H1 (cell line): ENCODE measurements at regions not wholly inside any gene's neighbourhood (a gene's known extent, or its start where the extent isn't known, plus 50 kb on each side); places are given as distances from the start of the nearest gene placed in this dataset.

Source experiments
- CTCF ChIA-PET: fragments of 300-600 bp; sonication (Branson Sonifier 250); formaldehyde crosslinking; loops from one replicate; lab custom pipeline; 2021; ENCODE audit not compliant: partially characterized antibody; lab: Charles Lee
- POLR2A ChIA-PET: fragments of 300-600 bp; sonication (Branson Sonifier 250); formaldehyde crosslinking; loops from one replicate; lab custom pipeline; 2021; ENCODE audit warnings: inconsistent platforms; ENCODE audit not compliant: partially characterized antibody; lab: Charles Lee
- DNase-seq, 2 experiments: peaks; one replicate each; pipeline versions ENCODE4 v3.0.0 to v3.0.0-alpha.2; 2010 to 2022; ENCODE audit warnings: low spot score in 2 of 2, low read depth in 1 of 2, mixed read lengths in 1 of 2
- FAIRE-seq: peaks from 2 replicates; lab custom pipeline; 2011; peaks lifted over from hg19 to GRCh38; lab: Jason Lieb, UNC
- H2AFZ ChIP-seq: 2 replicates; pipeline ENCODE4 v1.8.1; 2012; ENCODE audit warnings: low read length, inconsistent platforms
- H2AK5ac ChIP-seq: 2 replicates; pipeline ENCODE4 v1.6.1; 2013; ENCODE audit warnings: low read depth, low read length
- H2BK120ac ChIP-seq: replicated peaks from 2 replicates; pipeline ENCODE3; 2013; ENCODE audit warnings: low read depth, low read length, inconsistent platforms
- H2BK12ac ChIP-seq: 2 replicates; pipeline ENCODE4 v1.6.1; 2013; ENCODE audit warnings: low read depth, low read length
- H2BK15ac ChIP-seq: 2 replicates; pipeline ENCODE4 v1.6.1; 2013; ENCODE audit warnings: low read length
- H2BK20ac ChIP-seq: 2 replicates; pipeline ENCODE4 v1.6.1; 2013; ENCODE audit warnings: low read length
- H2BK5ac ChIP-seq: 2 replicates; pipeline ENCODE4 v1.6.1; 2013; ENCODE audit warnings: low read depth, low read length
- H3K14ac ChIP-seq: 2 replicates; pipeline ENCODE4 v1.6.1; 2013; ENCODE audit warnings: inconsistent platforms; ENCODE audit not compliant: insufficient read length
- H3K18ac ChIP-seq: 2 replicates; pipeline ENCODE4 v1.6.1; 2013; ENCODE audit warnings: low read length; ENCODE audit errors: extremely low read depth
- H3K23ac ChIP-seq: 2 replicates; pipeline ENCODE4 v1.6.1; 2013; ENCODE audit warnings: inconsistent platforms; ENCODE audit not compliant: insufficient read length
- H3K23me2 ChIP-seq: 2 replicates; pipeline ENCODE4 v1.6.1; 2013; ENCODE audit warnings: low read depth, low read length
- H3K27ac ChIP-seq: 2 replicates; pipeline ENCODE4 v1.6.1; 2011; ENCODE audit warnings: low read depth, low read length, inconsistent platforms
- H3K27me3 ChIP-seq, 4 experiments: replicated peaks in 1 of 4; 1 replicate in 1 of 4; 2 replicates in 3 of 4; pipeline versions ENCODE4 v1.6.1 to v1.8.1; 2011 to 2013; ENCODE audit warnings: low read length in 3 of 4, mild to moderate bottlenecking in 3 of 4, inconsistent platforms in 2 of 4, mixed read lengths in 2 of 4, moderate library complexity in 1 of 4; ENCODE audit not compliant: control insufficient read depth in 3 of 4, insufficient read depth in 3 of 4; ENCODE audit errors: extremely low read depth in 1 of 4
- H3K36me3 ChIP-seq, 4 experiments: 2 replicates each; pipeline versions ENCODE4 v1.6.1 to v1.8.1; 2011 to 2013; ENCODE audit warnings: mild to moderate bottlenecking in 4 of 4, low read length in 3 of 4, moderate library complexity in 2 of 4, control low read depth in 1 of 4, inconsistent platforms in 1 of 4; ENCODE audit not compliant: insufficient read depth in 4 of 4, control insufficient read depth in 2 of 4
- H3K4ac ChIP-seq: replicated peaks from 2 replicates; pipeline ENCODE3; 2013; ENCODE audit warnings: low read length, low read depth, mixed read lengths, inconsistent platforms; ENCODE audit not compliant: insufficient read length
- H3K4me1 ChIP-seq, 4 experiments: replicated peaks in 1 of 4; 1 replicate in 1 of 4; 2 replicates in 3 of 4; pipeline versions ENCODE4 v1.6.1 to v1.8.1; 2011 to 2013; ENCODE audit warnings: low read length in 3 of 4, inconsistent platforms in 2 of 4, mixed read lengths in 1 of 4; ENCODE audit not compliant: insufficient read depth in 4 of 4, control insufficient read depth in 3 of 4
- H3K4me2 ChIP-seq, 2 experiments: 2 replicates each; pipeline versions ENCODE4 v1.6.1 to v1.8.1; 2011 to 2013; ENCODE audit warnings: low read depth in 2 of 2, low read length in 2 of 2, control low read depth in 1 of 2, inconsistent platforms in 1 of 2, mild to moderate bottlenecking in 1 of 2; ENCODE audit not compliant: insufficient read depth in 1 of 2
- H3K4me3 ChIP-seq, 4 experiments: fragments of 200-600, 300-600 bp in 1 of 4; sonication (generic), shearing (Covaris generic), sonication (Bioruptor Twin) in 1 of 4; 2 replicates each; pipeline versions ENCODE4 v1.5.1 to v1.8.1; 2011 to 2016; ENCODE audit warnings: low read length in 4 of 4, low read depth in 3 of 4, control low read depth in 2 of 4, inconsistent platforms in 2 of 4, mild to moderate bottlenecking in 2 of 4, mixed read lengths in 1 of 4, moderate library complexity in 1 of 4; ENCODE audit not compliant: insufficient read depth in 2 of 4; ENCODE audit errors: extremely low read depth in 1 of 4
- H3K56ac ChIP-seq: replicated peaks from 2 replicates; pipeline ENCODE3; 2013; ENCODE audit warnings: low read depth, mild to moderate bottlenecking, mixed read lengths, low read length, inconsistent platforms; ENCODE audit not compliant: insufficient read length
- H3K79me1 ChIP-seq: 2 replicates; pipeline ENCODE4 v1.6.1; 2013; ENCODE audit warnings: low read depth, low read length, control low read depth
- H3K79me2 ChIP-seq, 2 experiments: 2 replicates each; pipeline versions ENCODE4 v1.6.1 to v1.8.1; 2012 to 2013; ENCODE audit warnings: low read length in 2 of 2, mild to moderate bottlenecking in 2 of 2, inconsistent platforms in 1 of 2; ENCODE audit not compliant: insufficient read depth in 2 of 2, control insufficient read depth in 1 of 2
- H3K9ac ChIP-seq, 4 experiments: replicated peaks in 1 of 4; 1 replicate in 1 of 4; 2 replicates in 3 of 4; pipeline versions ENCODE4 v1.6.1 to v1.8.1; 2011 to 2013; ENCODE audit warnings: low read depth in 3 of 4, low read length in 3 of 4, control low read depth in 2 of 4, mild to moderate bottlenecking in 2 of 4, moderate library complexity in 2 of 4, inconsistent platforms in 1 of 4; ENCODE audit errors: extremely low read depth in 1 of 4
- H3K9me3 ChIP-seq, 2 experiments: 2 replicates each; pipeline versions ENCODE4 v1.6.1 to v1.8.1; 2012 to 2013; ENCODE audit warnings: mild to moderate bottlenecking in 2 of 2, moderate library complexity in 2 of 2, control low read depth in 1 of 2, inconsistent platforms in 1 of 2, low read depth in 1 of 2, low read length in 1 of 2, mixed read lengths in 1 of 2; ENCODE audit not compliant: insufficient read depth in 2 of 2
- H4K20me1 ChIP-seq, 2 experiments: replicated peaks in 1 of 2; 2 replicates each; pipeline versions ENCODE3 to v1.8.1; 2011 to 2013; ENCODE audit warnings: inconsistent platforms in 2 of 2, low read length in 2 of 2, mild to moderate bottlenecking in 1 of 2; ENCODE audit not compliant: insufficient read depth in 2 of 2, control insufficient read depth in 1 of 2
- H4K5ac ChIP-seq: 2 replicates; pipeline ENCODE4 v1.6.1; 2013; ENCODE audit warnings: low read length, low read depth, mixed read lengths, inconsistent platforms; ENCODE audit not compliant: insufficient read length
- H4K8ac ChIP-seq: 2 replicates; pipeline ENCODE4 v1.8.0; 2013; ENCODE audit warnings: mild to moderate bottlenecking, moderate library complexity, low read length, inconsistent platforms; ENCODE audit not compliant: insufficient read depth; ENCODE audit errors: extremely low read depth
- H4K91ac ChIP-seq: replicated peaks from 2 replicates; pipeline ENCODE3; 2013; ENCODE audit warnings: low read length, mixed read lengths, inconsistent platforms; ENCODE audit not compliant: insufficient read length
- EP300 ChIP-seq, 2 experiments: IDR thresholded peaks; 1 replicate in 1 of 2; 2 replicates in 1 of 2; pipeline ENCODE4 v1.6.1; 2011 to 2012; ENCODE audit warnings: low read depth in 2 of 2, low read length in 2 of 2, mild to moderate bottlenecking in 2 of 2, borderline replicate concordance in 1 of 2, inconsistent platforms in 1 of 2, moderate library complexity in 1 of 2
- JUN ChIP-seq: IDR thresholded peaks from 2 replicates; pipeline ENCODE4 v1.6.1; 2011; ENCODE audit warnings: low read depth, mild to moderate bottlenecking, improper control_type of control experiment, low read length
- RAD21 ChIP-seq, 2 experiments: IDR thresholded peaks in 1 of 2; conservative IDR thresholded peaks in 1 of 2; 2 replicates each; pipeline ENCODE4 v1.6.1; 2011; ENCODE audit warnings: low read depth in 2 of 2, low read length in 2 of 2, improper control_type of control experiment in 1 of 2, inconsistent platforms in 1 of 2, mild to moderate bottlenecking in 1 of 2, moderate library complexity in 1 of 2
- RXRA ChIP-seq: IDR thresholded peaks from 2 replicates; pipeline ENCODE4 v1.6.1; 2011; ENCODE audit warnings: low read depth, mild to moderate bottlenecking, low read length, moderate library complexity; ENCODE audit not compliant: insufficient read depth
- TAF1 ChIP-seq: IDR thresholded peaks from 2 replicates; pipeline ENCODE4 v1.6.1; 2011; ENCODE audit warnings: mild to moderate bottlenecking, low read depth, low read length
- WGBS, 2 experiments: shearing (Covaris generic) in 1 of 2; methylation state at CpG; one replicate each; pipeline versions ENCODE4 v1.1.6 to v1.1.7; 2013 to 2015; ENCODE audit warnings: low lambda C conversion rate in 2 of 2, mixed read lengths in 2 of 2, inconsistent platforms in 1 of 2, low coverage in 1 of 2, missing lambda C conversion rate in 1 of 2; ENCODE audit not compliant: insufficient replicate concordance in 2 of 2, insufficient coverage in 1 of 2, insufficient read length in 1 of 2; ENCODE audit errors: extremely low coverage in 1 of 2, missing lambda C conversion rate in 1 of 2; 5-methylcytosine and 5-hydroxymethylcytosine counted together
- TF ChIP-seq, protein P1 (sequence below), 3 experiments: IDR thresholded peaks; 1 replicate in 2 of 3; 2 replicates in 1 of 3; pipeline versions ENCODE4 v1.5.1 to v1.6.1; 2011; ENCODE audit warnings: low read length in 3 of 3, mild to moderate bottlenecking in 3 of 3, inconsistent platforms in 2 of 3, low read depth in 1 of 3, moderate library complexity in 1 of 3; ENCODE audit not compliant: insufficient read depth in 1 of 3; ENCODE audit errors: control extremely low read depth in 1 of 3

DNA sequence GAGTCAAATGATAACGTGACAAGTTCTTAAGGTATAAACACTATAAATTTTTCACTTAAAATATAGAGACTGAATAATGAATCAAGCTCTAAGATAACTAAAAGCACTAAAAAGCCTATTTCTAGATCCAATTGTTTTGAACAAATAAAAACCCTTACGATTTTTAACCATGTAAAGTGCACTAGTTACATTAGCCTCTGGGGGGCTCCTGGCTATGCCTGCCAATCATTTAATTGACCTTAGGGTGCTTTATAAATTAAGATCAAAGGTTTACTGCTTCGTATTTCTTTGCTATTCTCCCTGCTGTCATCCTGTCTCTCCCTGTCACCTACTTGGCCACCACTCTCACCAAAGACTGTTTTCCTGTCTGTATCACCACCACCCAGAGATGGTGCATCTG is 133.4 kb downstream of the ESM1 start:
- Histone ChIP-seq H3K4me3 (no peak overlapping the region), H3K4ac (no peak overlapping the region), H3K56ac (no peak overlapping the region), H3K9ac (no peak overlapping the region), H3K27ac (no peak overlapping the region)
- TF ChIP-seq TAF1 (no peak), EP300 (IDR thresholded peaks at IDR 0.05; ENCODE audit: borderline replicate concordance in 1 of 2, low read depth in 2 of 2, low read length in 2 of 2) (no peak), RAD21 (IDR thresholded peaks at IDR 0.05 in 1 of 2, conservative IDR thresholded peaks at IDR 0.05 in 1 of 2; ENCODE audit: low read depth in 2 of 2, low read length in 2 of 2) (0 out of 4 replicates have a peak, but pooled peaks of 1 of the 2 experiments have one; percentile 2), JUN (no peak), RXRA (no peak)
- TF ChIP-seq, protein P1, sequence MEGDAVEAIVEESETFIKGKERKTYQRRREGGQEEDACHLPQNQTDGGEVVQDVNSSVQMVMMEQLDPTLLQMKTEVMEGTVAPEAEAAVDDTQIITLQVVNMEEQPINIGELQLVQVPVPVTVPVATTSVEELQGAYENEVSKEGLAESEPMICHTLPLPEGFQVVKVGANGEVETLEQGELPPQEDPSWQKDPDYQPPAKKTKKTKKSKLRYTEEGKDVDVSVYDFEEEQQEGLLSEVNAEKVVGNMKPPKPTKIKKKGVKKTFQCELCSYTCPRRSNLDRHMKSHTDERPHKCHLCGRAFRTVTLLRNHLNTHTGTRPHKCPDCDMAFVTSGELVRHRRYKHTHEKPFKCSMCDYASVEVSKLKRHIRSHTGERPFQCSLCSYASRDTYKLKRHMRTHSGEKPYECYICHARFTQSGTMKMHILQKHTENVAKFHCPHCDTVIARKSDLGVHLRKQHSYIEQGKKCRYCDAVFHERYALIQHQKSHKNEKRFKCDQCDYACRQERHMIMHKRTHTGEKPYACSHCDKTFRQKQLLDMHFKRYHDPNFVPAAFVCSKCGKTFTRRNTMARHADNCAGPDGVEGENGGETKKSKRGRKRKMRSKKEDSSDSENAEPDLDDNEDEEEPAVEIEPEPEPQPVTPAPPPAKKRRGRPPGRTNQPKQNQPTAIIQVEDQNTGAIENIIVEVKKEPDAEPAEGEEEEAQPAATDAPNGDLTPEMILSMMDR (IDR thresholded peaks at IDR 0.05; ENCODE audit: control extremely low read depth in 1 of 3, insufficient read depth in 1 of 3, low read depth in 1 of 3, low read length in 3 of 3) = peak in 1 of 3 experiments; percentile 29; a peak in 1 of 4 replicates
- TF ChIP-seq, all 59 proteins: peak for 2
- H2BK120ac ChIP-seq = no peak overlapping the region
- FAIRE-seq = no peak
- no peak overlapping the region for H4K91ac ChIP-seq
- H3K23ac ChIP-seq = no peak overlapping the region
- H4K5ac ChIP-seq = no peak overlapping the region
- H3K36me3 ChIP-seq = no peaks in the 10 kb centered on the region
- H3K79me2 ChIP-seq = no peaks in the 10 kb centered on the region
- H3K4me2 ChIP-seq = no peak overlapping the region
- H3K79me1 ChIP-seq = no peaks in the 10 kb centered on the region
- POLR2A ChIA-PET = no interaction called here
- H2BK15ac ChIP-seq = no peak overlapping the region
- H3K23me2 ChIP-seq = no peaks in the 10 kb centered on the region
- H2BK20ac ChIP-seq = no peak overlapping the region
- no peaks in the 10 kb centered on the region for H3K9me3 ChIP-seq
- CTCF ChIA-PET = interaction anchor here (0.9 to 3.1 kb wide), 11 partner anchors 8 to 363 kb away, joined by 3 to 23 read pairs (median 5); partner anchors contain the start of gene SNX18
- WGBS, 2 experiments = 74% methylated on average over 3 of the region's 3 CpGs; no CpG with 5 or more reads in 1 of the 2 experiments
- H4K8ac ChIP-seq = no peak overlapping the region
- no peaks in the 10 kb centered on the region for H4K20me1 ChIP-seq
- no peak overlapping the region for H3K14ac ChIP-seq
- no peak overlapping the region for H3K18ac ChIP-seq
- H2AFZ ChIP-seq = no peak overlapping the region
- H2BK12ac ChIP-seq = no peak overlapping the region
- no peaks in the 10 kb centered on the region for H3K4me1 ChIP-seq
- H2AK5ac ChIP-seq = no peak overlapping the region
- DNase-seq = no peak
- H2BK5ac ChIP-seq = no peak overlapping the region
- H3K27me3 ChIP-seq = no peaks in the 10 kb centered on the region
